ENCODE measurements at regions not wholly inside any gene's neighbourhood (a gene's known extent, or its start where the extent isn't known, plus 50 kb on each side); places are given as distances from the start of the nearest gene placed in this dataset.

GRCh38 chr15:95132774-95133173 is 901.4 kb downstream of the MCTP2 start:
- Histone ChIP-seq H3K4me1 (ENCODE audit: insufficient read depth, low read length) (no peaks in the 10 kb centered on the region), H2AFZ (ENCODE audit: low read depth, low read length) (no peak overlapping the region), H3K9ac (ENCODE audit: low read depth, low read length) (no peak overlapping the region), H3K4me2 (ENCODE audit: insufficient read depth, low read length) (no peak overlapping the region), H3K79me2 (ENCODE audit: insufficient read depth, low read length) (no peaks in the 10 kb centered on the region), H3K36me3 (ENCODE audit: insufficient read depth, low read length) (no peaks in the 10 kb centered on the region), H3K4me3 (ENCODE audit: low read depth in 1 of 2, low read length in 2 of 2) (no peak overlapping the region), H3K9me3 (ENCODE audit: insufficient read depth, low read length, severe bottlenecking) (no peaks in the 10 kb centered on the region), H3K27me3 (ENCODE audit: insufficient read depth, low read length, poor library complexity) (no peaks in the 10 kb centered on the region), H3K27ac (ENCODE audit: low read length) (no peak overlapping the region), H4K20me1 (ENCODE audit: insufficient read depth, low read length) (no peaks in the 10 kb centered on the region)
- no peak for TF ChIP-seq EZH2 (IDR thresholded peaks at IDR 0.05; ENCODE audit: borderline replicate concordance, low read depth, low read length, severe bottlenecking)
- TF ChIP-seq CTCF (IDR thresholded peaks at IDR 0.05; ENCODE audit: borderline replicate concordance, extremely low read depth, low read length, poor library complexity, severe bottlenecking) = no peak
- DNase-seq = no peak
- ATAC-seq (ENCODE audit: insufficient read depth, low read depth) = no peak

- H2AFZ ChIP-seq (ENCODE audit: low read depth, low read length) = no peak overlapping the region
- ATAC-seq (ENCODE audit: insufficient read depth, low read depth) = no peak
Measured at GRCh38 chr15:95134431-95135110, 903.2 kb downstream of the MCTP2 start.

DNA sequence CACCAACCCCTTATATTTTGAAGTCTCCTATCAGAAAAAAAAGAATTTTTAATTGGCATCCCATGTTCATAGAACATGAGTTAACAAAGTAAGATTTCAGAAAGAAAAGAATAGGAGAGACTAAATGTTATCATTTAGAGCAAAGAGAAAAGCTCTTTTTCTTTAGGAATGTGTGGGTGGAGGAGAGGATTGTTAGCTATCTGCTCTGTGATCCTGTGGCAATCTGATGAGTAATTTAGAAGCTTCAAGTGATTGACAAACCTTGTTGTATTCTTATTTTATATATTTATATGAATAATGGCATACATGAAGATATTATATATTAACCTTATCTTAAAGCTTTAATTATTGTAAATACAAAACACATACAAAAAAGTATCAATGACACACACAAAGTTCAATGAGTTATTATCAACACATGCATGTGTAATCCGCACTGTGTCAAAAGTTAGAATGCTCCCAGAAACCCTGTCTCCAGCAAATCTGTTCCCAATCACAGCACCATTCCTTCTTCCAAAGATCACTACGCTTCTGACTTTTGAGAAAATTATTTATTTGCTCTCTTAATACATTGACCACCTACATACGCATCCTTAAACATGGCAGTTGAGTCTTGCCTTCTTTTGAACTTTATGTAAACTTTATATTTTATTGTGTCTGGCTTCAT is 907.4 kb downstream of the MCTP2 start:
- DNase-seq (no peak), ATAC-seq (ENCODE audit: insufficient read depth, low read depth) (no peak)
- peaks cover 2% of the 10 kb centered on the region for H3K27me3 ChIP-seq (ENCODE audit: insufficient read depth, low read length, poor library complexity)
- no peaks in the 10 kb centered on the region for H4K20me1 ChIP-seq (ENCODE audit: insufficient read depth, low read length)
- no peak overlapping the region for H3K27ac ChIP-seq (ENCODE audit: low read length)
- no peak overlapping the region for H3K9ac ChIP-seq (ENCODE audit: low read depth, low read length)
- H3K36me3 ChIP-seq (ENCODE audit: insufficient read depth, low read length) = no peaks in the 10 kb centered on the region
- H3K4me1 ChIP-seq (ENCODE audit: insufficient read depth, low read length) = no peaks in the 10 kb centered on the region
- H3K4me2 ChIP-seq (ENCODE audit: insufficient read depth, low read length) = no peak overlapping the region
- TF ChIP-seq CTCF (IDR thresholded peaks at IDR 0.05; ENCODE audit: borderline replicate concordance, extremely low read depth, low read length, poor library complexity, severe bottlenecking) (no peak), EZH2 (IDR thresholded peaks at IDR 0.05; ENCODE audit: borderline replicate concordance, low read depth, low read length, severe bottlenecking) (no peak)
- no peak overlapping the region for H2AFZ ChIP-seq (ENCODE audit: low read depth, low read length)
- H3K79me2 ChIP-seq (ENCODE audit: insufficient read depth, low read length) = no peaks in the 10 kb centered on the region
- no peaks in the 10 kb centered on the region for H3K9me3 ChIP-seq (ENCODE audit: insufficient read depth, low read length, severe bottlenecking)
- H3K4me3 ChIP-seq (ENCODE audit: low read depth in 1 of 2, low read length in 2 of 2) = no peak overlapping the region

More at GRCh38 chr15:95134431-95135110, 903.2 kb downstream of the MCTP2 start:
- Histone ChIP-seq H4K20me1 (ENCODE audit: insufficient read depth, low read length) (no peaks in the 10 kb centered on the region), H3K9me3 (ENCODE audit: insufficient read depth, low read length, severe bottlenecking) (no peaks in the 10 kb centered on the region), H3K4me1 (ENCODE audit: insufficient read depth, low read length) (no peaks in the 10 kb centered on the region), H3K4me2 (ENCODE audit: insufficient read depth, low read length) (no peak overlapping the region), H3K79me2 (ENCODE audit: insufficient read depth, low read length) (no peaks in the 10 kb centered on the region), H3K36me3 (ENCODE audit: insufficient read depth, low read length) (no peaks in the 10 kb centered on the region), H3K4me3 (ENCODE audit: low read depth in 1 of 2, low read length in 2 of 2) (no peak overlapping the region), H3K9ac (ENCODE audit: low read depth, low read length) (no peak overlapping the region), H3K27me3 (ENCODE audit: insufficient read depth, low read length, poor library complexity) (no peaks in the 10 kb centered on the region), H3K27ac (ENCODE audit: low read length) (no peak overlapping the region)
- no peak for TF ChIP-seq EZH2 (IDR thresholded peaks at IDR 0.05; ENCODE audit: borderline replicate concordance, low read depth, low read length, severe bottlenecking)
- no peak for TF ChIP-seq CTCF (IDR thresholded peaks at IDR 0.05; ENCODE audit: borderline replicate concordance, extremely low read depth, low read length, poor library complexity, severe bottlenecking)
- no peak for DNase-seq
